Peyer's patch (tissue), 4 donors: ENCODE measurements at regions not wholly inside any gene's neighbourhood (a gene's known extent, or its start where the extent isn't known, plus 50 kb on each side); places are given as distances from the start of the nearest gene placed in this dataset.

Experiments used
- DNase-seq, 3 donors: peaks; one replicate each; pipeline ENCODE4 v3.0.0-alpha.2; 2017 to 2019
- H3K27ac ChIP-seq, 4 donors: fragments of 200-600 bp; sonication (generic); one replicate each; pipeline ENCODE4 v1.5.1; 2016 to 2019
- H3K27me3 ChIP-seq, 2 donors: fragments of 200-600 bp; sonication (generic); one replicate each; pipeline ENCODE4 v1.5.1; 2019
- H3K36me3 ChIP-seq, 3 donors: fragments of 200-600 bp; sonication (generic); one replicate each; pipeline ENCODE4 v1.5.1; 2016 to 2019
- H3K4me1 ChIP-seq, 4 donors: fragments of 200-600 bp; sonication (generic); one replicate each; pipeline ENCODE4 v1.5.1; 2016 to 2019
- H3K4me3 ChIP-seq, 4 donors: fragments of 200-600 bp; sonication (generic); 1 replicate in 3 of 4; 2 replicates in 1 of 4; pipeline ENCODE4 v1.5.1; 2016 to 2019; ENCODE audit warnings: mild to moderate bottlenecking in 1 of 4
- H3K9me3 ChIP-seq, 4 donors: fragments of 200-600 bp; sonication (generic); one replicate each; pipeline ENCODE4 v1.5.1; 2016 to 2019; ENCODE audit warnings: mild to moderate bottlenecking in 1 of 4
- CTCF ChIP-seq, 6 experiments: fragments of 450-650 bp in 4 of 6; fragments of 200-600 bp in 2 of 6; sonication (generic) in 1 of 6; IDR thresholded peaks; one replicate each; pipeline ENCODE4 v1.5.1; 2017 to 2019; ENCODE audit warnings: antibody characterized with exemption in 6 of 6, mild to moderate bottlenecking in 3 of 6, moderate library complexity in 1 of 6
- POLR2A ChIP-seq, 2 donors: fragments of 450-650 bp; IDR thresholded peaks; one replicate each; pipeline ENCODE4 v1.5.1; 2017; ENCODE audit warnings: antibody characterized with exemption in 2 of 2, mild to moderate bottlenecking in 2 of 2, moderate library complexity in 2 of 2

- TF ChIP-seq CTCF (IDR thresholded peaks at IDR 0.05): no peak
- no peak for TF ChIP-seq POLR2A (IDR thresholded peaks at IDR 0.05)
- H3K27me3 ChIP-seq: no peaks in the 10 kb centered on the region
- no peaks in the 10 kb centered on the region for H3K9me3 ChIP-seq
- DNase-seq: no peak
- H3K4me3 ChIP-seq: no peak overlapping the region
- no peak overlapping the region for H3K27ac ChIP-seq
- no peaks in the 10 kb centered on the region for H3K36me3 ChIP-seq
- no peaks in the 10 kb centered on the region for H3K4me1 ChIP-seq
These were observed 652.7 kb upstream of the POM121L12 start for GRCh38 chr7:52382731-52383130.

- Histone ChIP-seq H3K27ac (no peak overlapping the region), H3K4me3 (no peak overlapping the region), H3K9me3 (no peaks in the 10 kb centered on the region), H3K4me1 (no peaks in the 10 kb centered on the region), H3K27me3 (no peaks in the 10 kb centered on the region), H3K36me3 (no peaks in the 10 kb centered on the region)
- no peak for DNase-seq
- TF ChIP-seq CTCF (IDR thresholded peaks at IDR 0.05) (no peak), POLR2A (IDR thresholded peaks at IDR 0.05) (no peak)
These were observed 665.5 kb upstream of the POM121L12 start for GRCh38 chr7:52369922-52370321.

- Histone ChIP-seq H3K9me3 (no peaks in the 10 kb centered on the region), H3K4me1 (no peaks in the 10 kb centered on the region), H3K36me3 (no peaks in the 10 kb centered on the region), H3K27me3 (no peaks in the 10 kb centered on the region), H3K4me3 (no peak overlapping the region), H3K27ac (no peak overlapping the region)
- no peak for DNase-seq
- TF ChIP-seq POLR2A (IDR thresholded peaks at IDR 0.05) (no peak), CTCF (IDR thresholded peaks at IDR 0.05) (no peak)
These were observed 670.1 kb upstream of the POM121L12 start for GRCh38 chr7:52365349-52365748.

GRCh38 chr7:52362521-52362920, 672.9 kb upstream of the POM121L12 start:
- H3K4me3 ChIP-seq: no peak overlapping the region
- H3K27ac ChIP-seq: no peak overlapping the region
- no peaks in the 10 kb centered on the region for H3K9me3 ChIP-seq
- TF ChIP-seq CTCF (IDR thresholded peaks at IDR 0.05) (no peak), POLR2A (IDR thresholded peaks at IDR 0.05) (no peak)
- no peaks in the 10 kb centered on the region for H3K4me1 ChIP-seq
- no peak for DNase-seq
- no peaks in the 10 kb centered on the region for H3K27me3 ChIP-seq
- no peaks in the 10 kb centered on the region for H3K36me3 ChIP-seq

GRCh38 chr7:52360541-52360940, 674.9 kb upstream of the POM121L12 start:
- no peaks in the 10 kb centered on the region for H3K9me3 ChIP-seq
- H3K36me3 ChIP-seq: no peaks in the 10 kb centered on the region
- no peak overlapping the region for H3K27ac ChIP-seq
- no peak overlapping the region for H3K4me3 ChIP-seq
- DNase-seq: no peak
- H3K4me1 ChIP-seq: no peaks in the 10 kb centered on the region
- TF ChIP-seq CTCF (IDR thresholded peaks at IDR 0.05): no peak
- TF ChIP-seq POLR2A (IDR thresholded peaks at IDR 0.05): no peak
- H3K27me3 ChIP-seq: no peaks in the 10 kb centered on the region

GRCh38 chr7:52355053-52355452, 680.4 kb upstream of the POM121L12 start:
- no peaks in the 10 kb centered on the region for H3K4me1 ChIP-seq
- DNase-seq: no peak
- TF ChIP-seq CTCF (IDR thresholded peaks at IDR 0.05): no peak
- H3K27me3 ChIP-seq: no peaks in the 10 kb centered on the region
- no peak overlapping the region for H3K27ac ChIP-seq
- no peaks in the 10 kb centered on the region for H3K9me3 ChIP-seq
- no peak overlapping the region for H3K4me3 ChIP-seq
- no peaks in the 10 kb centered on the region for H3K36me3 ChIP-seq
